A673 (cell line): ENCODE measurements at regions not wholly inside any gene's neighbourhood (a gene's known extent, or its start where the extent isn't known, plus 50 kb on each side); places are given as distances from the start of the nearest gene placed in this dataset.

Experiments
- EZH2 ChIP-seq: fragments of 200-600 bp; sonication (generic); IDR thresholded peaks from 2 replicates; pipeline ENCODE4 v1.6.1; 2017; ENCODE audit warnings: borderline replicate concordance, low read depth, mild to moderate bottlenecking, mixed read lengths, antibody characterized with exemption, low read length; ENCODE audit not compliant: poor library complexity, severe bottlenecking
- TF ChIP-seq, protein P1 (sequence below): fragments of 300-800, 200-600 bp; sonication (generic); conservative IDR thresholded peaks from 2 replicates; pipeline ENCODE4 v1.5.1; 2017; ENCODE audit warnings: low read depth, mild to moderate bottlenecking, antibody characterized with exemption, low read length, moderate library complexity, mixed read lengths

DNA sequence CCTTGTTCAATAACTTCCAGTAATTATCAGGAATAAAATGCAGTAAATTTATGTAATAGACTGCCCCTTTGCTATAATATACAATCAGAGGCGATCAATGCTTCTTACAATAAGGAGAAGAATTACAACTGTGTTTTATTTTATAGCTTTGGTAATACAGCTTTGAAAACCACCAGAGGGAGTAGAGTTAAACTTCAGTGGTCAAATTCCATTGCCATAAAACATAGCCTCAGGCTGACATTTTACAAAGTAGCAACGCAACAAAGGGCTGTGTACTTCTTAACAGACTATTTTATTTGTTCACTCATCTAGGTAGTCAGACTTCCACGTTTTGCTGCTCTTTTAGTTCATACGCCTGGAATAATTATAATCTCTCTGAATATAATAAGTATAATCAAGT, 58.5 kb downstream of the TEX13C start:
- TF ChIP-seq, protein P1, sequence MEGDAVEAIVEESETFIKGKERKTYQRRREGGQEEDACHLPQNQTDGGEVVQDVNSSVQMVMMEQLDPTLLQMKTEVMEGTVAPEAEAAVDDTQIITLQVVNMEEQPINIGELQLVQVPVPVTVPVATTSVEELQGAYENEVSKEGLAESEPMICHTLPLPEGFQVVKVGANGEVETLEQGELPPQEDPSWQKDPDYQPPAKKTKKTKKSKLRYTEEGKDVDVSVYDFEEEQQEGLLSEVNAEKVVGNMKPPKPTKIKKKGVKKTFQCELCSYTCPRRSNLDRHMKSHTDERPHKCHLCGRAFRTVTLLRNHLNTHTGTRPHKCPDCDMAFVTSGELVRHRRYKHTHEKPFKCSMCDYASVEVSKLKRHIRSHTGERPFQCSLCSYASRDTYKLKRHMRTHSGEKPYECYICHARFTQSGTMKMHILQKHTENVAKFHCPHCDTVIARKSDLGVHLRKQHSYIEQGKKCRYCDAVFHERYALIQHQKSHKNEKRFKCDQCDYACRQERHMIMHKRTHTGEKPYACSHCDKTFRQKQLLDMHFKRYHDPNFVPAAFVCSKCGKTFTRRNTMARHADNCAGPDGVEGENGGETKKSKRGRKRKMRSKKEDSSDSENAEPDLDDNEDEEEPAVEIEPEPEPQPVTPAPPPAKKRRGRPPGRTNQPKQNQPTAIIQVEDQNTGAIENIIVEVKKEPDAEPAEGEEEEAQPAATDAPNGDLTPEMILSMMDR, result 0 out of 2 replicates have a peak, but pooled peaks have one; percentile 11
- TF ChIP-seq EZH2, result no peak
